NCI-H2029 (cell line): ENCODE measurements at regions not wholly inside any gene's neighbourhood (a gene's known extent, or its start where the extent isn't known, plus 50 kb on each side); places are given as distances from the start of the nearest gene placed in this dataset.

ENCODE experiments used
- DNase-seq: peaks from one replicate; lab custom pipeline; 2025; lab: John Stamatoyannopoulos, UW

DNA sequence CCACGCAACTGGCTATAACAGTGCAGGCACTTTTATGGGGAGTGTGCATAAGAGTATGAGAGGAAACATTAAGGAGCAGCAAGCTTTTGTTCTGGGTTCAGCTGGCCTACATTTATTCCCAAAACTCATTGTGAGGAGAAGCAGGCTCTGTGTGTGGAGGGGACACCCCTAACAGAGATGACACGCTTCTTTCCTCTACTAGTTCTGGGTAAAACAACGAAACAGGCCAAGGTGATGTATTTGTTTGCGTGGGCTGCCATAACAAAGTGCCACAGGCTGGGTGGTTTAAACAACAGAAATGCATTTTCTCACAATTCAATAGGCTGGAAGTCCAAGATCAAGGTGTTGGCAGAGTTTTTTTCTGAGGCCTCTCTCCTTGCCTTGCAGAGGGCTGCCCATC, 488.6 kb downstream of the MID1IP1 start:
- DNase-seq = no peak

DNA sequence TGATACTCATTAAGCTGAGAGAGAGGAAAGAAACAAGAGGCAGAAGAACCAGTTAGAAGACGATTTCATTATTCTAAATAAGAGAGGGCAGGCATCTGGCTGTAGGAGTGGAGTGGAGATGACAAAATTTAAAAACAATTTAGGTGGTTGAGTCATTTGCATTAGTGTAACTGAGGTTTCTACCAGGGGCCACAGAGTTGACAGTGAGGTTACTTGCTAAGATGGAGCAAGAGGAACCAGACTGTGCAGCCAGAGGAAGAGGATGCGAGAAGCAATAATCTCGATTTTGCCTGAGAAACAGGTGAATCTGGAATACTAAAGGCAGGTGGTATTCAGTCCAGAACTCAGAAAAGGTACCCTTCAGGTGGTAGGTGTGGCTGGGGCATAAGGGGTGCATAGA, 491.9 kb downstream of the MID1IP1 start:
- no peak for DNase-seq

DNA sequence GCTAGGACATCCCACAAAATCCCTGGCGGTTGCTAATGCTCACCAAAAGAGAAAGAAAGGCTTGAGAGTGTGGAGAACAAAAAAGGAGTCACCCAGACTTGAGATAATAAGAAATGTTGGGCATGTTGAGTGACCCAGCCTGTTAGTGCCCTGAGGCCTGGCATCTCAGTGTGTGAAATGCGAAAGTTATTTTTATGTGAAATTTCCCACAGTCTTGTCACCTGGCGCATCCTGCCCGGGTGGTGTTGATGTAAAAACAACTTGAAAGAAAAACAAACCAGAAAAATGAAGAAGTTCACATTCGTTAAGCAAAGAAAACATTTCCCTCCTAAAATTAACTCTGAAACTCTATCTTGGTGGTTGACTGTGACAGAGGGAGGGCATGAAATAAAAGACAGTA, 495.2 kb downstream of the MID1IP1 start:
- no peak for DNase-seq

- no peak for DNase-seq
Measured at GRCh38 chrX:39298821-39299220, 497.6 kb downstream of the MID1IP1 start.

DNA sequence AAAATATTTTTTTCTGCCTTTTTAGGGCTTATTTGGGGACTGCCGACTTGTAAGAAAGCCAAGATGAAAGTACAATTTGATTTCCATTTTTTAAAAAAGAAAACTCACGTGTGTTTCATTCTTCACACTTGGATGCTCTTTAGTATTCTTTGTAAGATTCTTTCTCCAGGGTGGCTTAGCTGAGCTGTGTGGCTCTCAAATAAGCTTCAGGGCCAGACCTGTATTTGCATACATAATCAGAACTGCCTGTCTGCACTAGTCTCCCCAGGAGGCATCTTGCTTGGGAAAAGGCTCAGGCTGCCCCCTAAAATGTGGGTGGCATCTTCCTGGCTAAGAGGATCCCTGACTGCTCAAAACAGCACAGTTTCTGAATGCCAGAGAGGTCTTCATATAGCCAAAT, 498.4 kb downstream of the MID1IP1 start:
- DNase-seq = no peak

DNA sequence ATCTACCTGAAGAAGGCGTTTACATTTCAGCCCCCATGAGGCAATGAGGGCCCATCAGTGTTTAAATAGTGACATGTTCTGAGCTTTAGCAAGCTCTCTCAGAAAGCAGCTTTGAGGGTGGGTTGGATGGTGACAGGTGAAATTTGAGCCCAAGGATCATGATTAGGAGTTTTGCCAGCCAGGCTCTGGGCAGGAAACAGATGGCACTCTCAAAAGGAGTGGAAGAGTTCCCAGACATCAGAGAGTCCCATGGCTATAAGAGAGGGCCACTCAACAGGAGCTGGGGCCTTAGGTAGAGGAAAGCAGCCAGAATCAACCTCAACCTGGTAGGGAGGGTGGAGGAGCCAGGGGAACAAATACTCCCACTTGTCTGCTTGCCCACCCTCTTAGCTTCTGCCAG, 499.8 kb downstream of the MID1IP1 start:
- DNase-seq = peak; percentile 86

- no peak for DNase-seq
Measured at GRCh38 chrX:39302838-39303237, 501.6 kb downstream of the MID1IP1 start.

DNA sequence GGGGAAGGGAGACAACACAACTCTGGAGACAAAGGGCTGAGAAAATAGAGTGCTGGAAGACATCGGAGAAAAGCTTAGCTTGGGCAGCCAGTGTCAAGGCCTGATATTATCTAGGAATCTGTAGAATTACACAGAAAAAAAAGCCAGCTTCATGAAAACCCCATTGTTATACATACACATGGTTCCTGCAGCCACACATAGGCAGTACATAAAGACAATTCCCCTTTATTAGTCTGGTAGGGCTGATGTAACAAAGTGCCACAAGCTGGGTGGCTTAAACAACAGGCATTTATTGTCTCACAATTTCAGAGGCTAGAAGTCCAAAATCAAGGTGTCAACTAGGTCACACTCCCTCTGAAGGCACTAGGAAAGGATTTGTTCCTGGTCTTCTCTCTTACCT, 503.5 kb downstream of the MID1IP1 start:
- no peak for DNase-seq

- DNase-seq = no peak
Measured at GRCh38 chrX:39307488-39307887, 506.2 kb downstream of the MID1IP1 start.

DNA sequence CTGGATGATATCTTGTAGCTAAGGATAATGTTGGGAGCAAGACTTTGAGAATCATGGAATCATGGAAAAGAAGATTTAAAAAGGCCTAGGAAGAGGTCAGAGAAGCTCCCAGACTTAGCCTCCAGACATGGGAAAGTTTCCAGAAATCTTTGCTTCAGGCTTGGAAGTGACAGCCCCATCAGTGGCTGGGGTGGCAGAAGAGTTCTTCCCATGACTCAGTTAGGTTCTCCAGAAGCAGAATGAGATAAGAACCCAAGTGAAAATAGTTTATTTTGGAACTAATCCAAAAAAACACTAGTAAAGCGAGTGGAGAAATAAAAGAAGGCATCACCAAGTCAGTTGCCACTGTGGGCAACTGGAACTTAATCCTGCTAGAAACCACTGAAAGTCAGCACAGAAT, 506.9 kb downstream of the MID1IP1 start:
- DNase-seq = no peak

GRCh38 chrX:39309018-39309635, 507.9 kb downstream of the MID1IP1 start:
- DNase-seq = peak; percentile 65

- no peak for DNase-seq
Measured at GRCh38 chrX:39309721-39310152, 508.5 kb downstream of the MID1IP1 start.

- no peak for DNase-seq
Measured at GRCh38 chrX:39310891-39311290, 509.6 kb downstream of the MID1IP1 start.

DNA sequence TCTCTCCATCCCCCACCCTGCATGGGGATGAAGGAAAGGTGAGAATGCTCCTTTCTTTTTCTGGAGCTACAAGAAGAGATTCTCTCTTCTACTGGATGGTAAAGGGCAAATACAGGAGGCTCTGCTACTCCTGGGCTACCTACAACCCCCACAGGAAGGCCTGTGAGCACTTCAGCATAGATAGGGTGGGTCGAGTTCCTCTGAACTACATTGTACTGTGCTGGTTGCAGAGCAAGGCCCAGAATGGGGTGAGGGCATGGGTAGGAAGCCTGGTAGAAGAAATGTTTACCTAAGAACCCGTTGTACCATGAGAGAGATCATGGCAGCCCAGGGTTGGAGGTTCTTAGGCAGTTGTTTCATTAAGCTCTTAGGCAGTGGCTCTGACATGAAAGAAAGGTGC, 510.4 kb downstream of the MID1IP1 start:
- peak; percentile 9 for DNase-seq

DNA sequence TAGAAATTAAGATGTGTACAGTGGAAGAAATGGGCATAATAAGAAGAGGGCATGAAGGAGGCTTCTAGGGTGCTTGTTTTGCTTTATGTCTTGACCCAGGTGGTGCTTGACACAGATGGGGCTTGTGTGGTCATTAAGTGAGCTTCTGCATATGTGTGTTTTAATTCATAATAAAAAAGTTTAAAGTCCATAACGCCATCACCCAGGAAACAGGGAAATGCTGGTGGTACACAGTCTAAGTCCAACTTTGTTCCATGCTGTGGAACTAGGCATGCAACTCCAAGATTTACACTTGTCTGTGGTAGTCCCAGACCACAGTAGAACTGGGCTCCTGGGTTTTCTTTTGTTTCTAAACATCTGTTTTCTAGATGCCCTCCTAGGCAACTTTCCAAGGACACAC, 511.9 kb downstream of the MID1IP1 start:
- DNase-seq = no peak

DNA sequence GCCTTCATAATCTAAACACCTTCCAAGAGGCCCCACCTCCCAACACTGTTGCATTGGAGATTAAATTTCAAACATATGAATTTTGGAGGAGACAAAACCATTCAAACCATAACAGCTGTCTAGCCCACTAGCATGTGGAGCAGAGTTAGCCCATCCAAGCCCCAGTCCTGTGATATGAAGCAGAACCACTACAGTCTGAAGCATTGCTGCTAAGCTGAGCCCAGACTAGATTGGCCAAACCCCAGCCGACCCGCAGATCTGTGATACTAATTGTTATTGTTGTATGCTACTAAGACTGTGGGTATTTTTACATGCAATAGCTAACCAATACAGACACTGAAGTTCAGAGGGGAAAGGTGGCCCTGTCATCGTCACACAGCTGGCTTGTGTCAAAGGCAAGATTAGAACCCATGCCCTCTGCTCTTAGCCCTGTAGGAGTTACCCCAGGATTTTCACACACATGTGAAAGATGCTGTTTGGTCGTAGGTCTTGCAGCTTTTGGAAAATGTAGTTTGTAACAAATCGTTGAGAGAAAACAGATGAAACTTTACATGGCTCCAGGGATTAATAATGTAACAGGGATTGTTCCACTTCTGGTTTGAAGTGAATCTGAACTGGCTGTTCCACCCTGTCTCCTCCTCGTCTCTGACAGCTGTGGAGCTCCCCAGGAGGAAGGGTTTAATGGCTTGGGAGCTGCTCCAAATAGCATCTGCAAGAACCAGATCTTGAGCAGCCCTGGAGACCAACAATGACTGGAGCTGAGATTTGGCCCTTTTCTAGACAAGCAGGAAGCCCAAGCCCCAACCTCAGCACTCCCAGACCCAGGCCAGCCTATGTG, 517.5 kb downstream of the MID1IP1 start:
- no peak for DNase-seq

- peak; percentile 52 for DNase-seq
Measured at GRCh38 chrX:39320165-39320564, 518.9 kb downstream of the MID1IP1 start.

GRCh38 chrX:39322496-39322895, 521.2 kb downstream of the MID1IP1 start:
- DNase-seq = no peak

DNA sequence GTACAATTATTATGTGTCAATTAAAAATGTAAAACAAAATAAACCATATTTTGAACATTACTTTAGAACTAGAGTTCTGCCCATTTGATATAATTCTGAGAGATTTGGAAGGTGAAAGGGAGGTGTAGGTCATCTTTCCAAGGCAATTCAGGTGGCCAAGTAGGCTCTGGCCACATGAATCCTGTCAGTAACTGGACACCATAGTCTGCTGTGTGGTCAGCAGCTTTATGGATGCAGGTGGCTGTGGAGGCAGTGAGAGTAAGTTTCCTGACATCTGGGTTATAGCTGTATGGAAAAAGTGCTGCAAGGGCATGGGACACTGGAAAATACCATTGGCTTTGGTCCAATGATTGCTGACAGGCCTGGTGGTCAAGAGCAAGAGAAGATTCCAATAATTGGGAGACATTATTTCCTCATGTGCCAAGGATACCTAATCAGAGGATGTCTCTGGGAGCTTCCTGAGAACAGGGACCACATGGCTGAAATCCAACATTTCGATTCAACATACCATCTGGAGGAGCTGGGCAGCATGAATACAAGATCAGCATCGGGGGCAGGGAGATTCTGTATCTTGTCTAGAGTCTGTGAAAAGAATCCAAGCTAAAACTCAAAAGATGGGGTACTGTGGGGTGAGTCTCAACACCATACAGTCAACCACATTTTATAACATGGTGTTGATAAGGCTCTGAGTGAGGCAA, 523.1 kb downstream of the MID1IP1 start:
- no peak for DNase-seq

GRCh38 chrX:39327255-39327654, 526.0 kb downstream of the MID1IP1 start:
- no peak for DNase-seq

- no peak for DNase-seq
Measured at GRCh38 chrX:39327705-39328104, 526.4 kb downstream of the MID1IP1 start.

DNA sequence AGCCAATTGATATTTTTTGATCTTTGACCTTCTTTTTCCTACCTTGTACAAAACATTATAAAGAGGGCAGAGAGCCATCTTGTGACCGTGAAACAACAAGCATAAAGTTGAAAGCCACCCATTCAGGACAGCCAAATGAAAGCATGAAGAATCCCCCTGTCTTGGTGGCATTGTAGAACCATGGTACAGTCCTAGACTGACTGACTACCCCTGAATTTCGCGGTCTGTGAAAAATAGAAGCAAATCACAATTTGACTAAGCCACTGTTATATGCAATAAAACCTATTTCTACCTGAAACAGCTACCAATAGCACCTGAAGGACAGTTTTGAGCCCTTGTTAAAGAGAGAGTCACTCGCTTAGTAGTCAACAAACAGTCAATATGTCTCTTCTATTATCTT, 527.4 kb downstream of the MID1IP1 start:
- DNase-seq = no peak

DNA sequence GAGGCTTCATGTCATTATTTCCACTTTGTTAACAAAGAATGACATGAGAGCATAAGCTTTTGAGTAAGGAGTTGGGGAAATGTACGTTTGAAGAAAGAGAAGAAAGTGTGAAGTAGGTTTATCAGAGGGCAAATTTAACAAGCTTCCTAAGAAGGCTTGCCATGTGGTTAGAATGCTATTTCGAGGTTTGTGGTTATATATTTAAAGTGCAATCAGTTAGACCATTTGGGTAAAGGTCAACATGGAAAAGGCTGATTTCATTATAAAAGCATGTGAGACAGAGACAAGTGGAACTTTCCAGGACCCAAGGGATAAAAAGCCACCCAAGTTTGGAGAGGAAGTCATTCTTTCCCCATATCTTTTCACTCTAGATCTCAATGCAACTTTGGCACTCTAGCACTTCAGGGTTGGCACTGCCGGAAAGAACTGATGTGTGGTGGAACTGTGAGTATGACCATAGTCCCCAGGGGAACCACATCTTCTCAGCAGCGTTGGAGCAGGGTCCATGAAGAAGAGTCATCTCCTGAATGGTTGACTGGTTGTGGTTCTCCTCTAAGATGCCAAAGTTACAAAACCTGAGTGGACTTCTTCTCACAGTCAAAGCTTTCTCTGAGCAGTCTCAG, 529.9 kb downstream of the MID1IP1 start:
- no peak for DNase-seq
